Right lobe of liver (tissue), 6 donors: ENCODE measurements at regions not wholly inside any gene's neighbourhood (a gene's known extent, or its start where the extent isn't known, plus 50 kb on each side); places are given as distances from the start of the nearest gene placed in this dataset.
A peak's percentile ranks its signal among the peaks of the same experiment; 100 is the strongest.

Experiments used
- ATAC-seq, 4 donors: fragments of 200-7000 bp; cut with Tn5 transposase; one replicate each; pipeline ENCODE4 v1.9.1; 2020; ENCODE audit warnings: mild to moderate bottlenecking in 4 of 4, moderate library complexity in 4 of 4
- DNase-seq, 3 donors: peaks; one replicate each; pipeline ENCODE4 v3.0.0-alpha.2; 2020
- H3K27ac ChIP-seq, 3 donors: fragments of 200-600 bp; one replicate each; pipeline ENCODE4 v1.8.0; 2022
- H3K27me3 ChIP-seq, 2 donors: fragments of 200-600 bp; one replicate each; pipeline ENCODE4 v1.8.0; 2022
- H3K36me3 ChIP-seq, 4 donors: fragments of 200-600 bp; sonication (generic) in 1 of 4; one replicate each; pipeline versions ENCODE4 v1.5.1 to v1.8.0; 2017 to 2022; ENCODE audit warnings: control low read depth in 1 of 4
- H3K4me1 ChIP-seq, 4 donors: fragments of 200-600 bp; sonication (generic) in 1 of 4; one replicate each; pipeline versions ENCODE4 v1.5.1 to v1.8.0; 2017 to 2022; ENCODE audit warnings: control low read depth in 1 of 4
- H3K4me3 ChIP-seq, 3 donors: fragments of 200-600 bp; one replicate each; pipeline ENCODE4 v1.8.0; 2022
- H3K9me3 ChIP-seq, 4 donors: fragments of 200-600 bp; sonication (generic) in 1 of 4; one replicate each; pipeline versions ENCODE4 v1.5.1 to v1.8.0; 2017 to 2022; ENCODE audit warnings: control low read depth in 1 of 4
- CTCF ChIP-seq, 4 donors: fragments of 200-600 bp in 3 of 4; fragments of 450-650 bp in 1 of 4; IDR thresholded peaks; one replicate each; pipeline versions ENCODE4 v1.5.1 to v1.8.0; 2016 to 2022; ENCODE audit warnings: antibody characterized with exemption in 4 of 4, mild to moderate bottlenecking in 2 of 4
- POLR2A ChIP-seq: fragments of 450-650 bp; IDR thresholded peaks from one replicate; pipeline ENCODE4 v1.6.1; 2017; ENCODE audit warnings: antibody characterized with exemption, mild to moderate bottlenecking
- WGBS: methylation state at CpG from one replicate; pipeline ENCODE4 v1.1.6; 2018; ENCODE audit warnings: low coverage, low lambda C conversion rate; ENCODE audit not compliant: insufficient coverage; ENCODE audit errors: missing lambda C conversion rate; 5-methylcytosine and 5-hydroxymethylcytosine counted together
- intact Hi-C, 2 donors: fragments of 100-400 bp; cut with DNase I; formaldehyde crosslinking; loops; one replicate each; pipeline versions ENCODE4 v1.11.2 to v1.14.1; 2022
- donor health status: DM: no; HTN: yes; CAD: no.
- donor health status: DM: no; HTN: no; CAD: no.
- donor health status: DM: no; HTN: no; CAD: no.
- donor health status: DM: no; HTN: yes; CAD: no.
- donor health status: DM: no; HTN: yes; CAD: no.

GRCh38 chrX:20330545-20330944, 63.8 kb upstream of the RPS6KA3 start:
- Histone ChIP-seq H3K4me3 (no peak overlapping the region), H3K27ac (no peak overlapping the region), H3K36me3 (no peaks in the 10 kb centered on the region), H3K4me1 (no peaks in the 10 kb centered on the region), H3K27me3 (no peaks in the 10 kb centered on the region), H3K9me3 (no peaks in the 10 kb centered on the region)
- ATAC-seq (no peak), DNase-seq (no peak)
- intact Hi-C loops = no loop called here
- TF ChIP-seq CTCF (IDR thresholded peaks at IDR 0.05) = no peak
- no peak for TF ChIP-seq POLR2A
- no CpG with 5 or more reads among the region's 2 CpGs for WGBS

DNA sequence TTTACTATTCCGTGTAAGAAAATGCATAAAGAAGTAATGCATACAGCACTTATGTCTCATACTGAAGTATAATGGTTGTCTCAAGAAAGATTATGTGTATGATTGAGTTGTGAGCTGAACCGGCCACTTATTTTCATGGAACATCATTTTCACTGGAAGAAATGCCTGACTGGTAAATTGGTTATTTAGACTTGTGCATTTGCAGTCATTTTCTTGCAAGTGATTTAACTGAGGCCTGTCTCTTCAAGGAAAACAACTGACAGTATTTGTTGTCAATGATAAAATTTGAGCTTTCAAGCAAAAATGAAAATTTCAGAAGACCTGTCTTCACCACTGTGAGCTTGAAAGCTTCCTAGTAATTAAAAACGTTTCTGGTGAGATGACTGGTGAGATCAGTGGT, 62.7 kb upstream of the RPS6KA3 start:
- H3K27me3 ChIP-seq = no peaks in the 10 kb centered on the region
- H3K36me3 ChIP-seq = no peaks in the 10 kb centered on the region
- DNase-seq (no peak), ATAC-seq (no peak)
- 41% methylated on average over 3 of the region's 3 CpGs for WGBS
- TF ChIP-seq POLR2A (no peak), CTCF (IDR thresholded peaks at IDR 0.05) (no peak)
- intact Hi-C loops = no loop called here
- H3K4me3 ChIP-seq = no peak overlapping the region
- H3K9me3 ChIP-seq = no peaks in the 10 kb centered on the region
- H3K27ac ChIP-seq = no peak overlapping the region
- no peaks in the 10 kb centered on the region for H3K4me1 ChIP-seq

DNA sequence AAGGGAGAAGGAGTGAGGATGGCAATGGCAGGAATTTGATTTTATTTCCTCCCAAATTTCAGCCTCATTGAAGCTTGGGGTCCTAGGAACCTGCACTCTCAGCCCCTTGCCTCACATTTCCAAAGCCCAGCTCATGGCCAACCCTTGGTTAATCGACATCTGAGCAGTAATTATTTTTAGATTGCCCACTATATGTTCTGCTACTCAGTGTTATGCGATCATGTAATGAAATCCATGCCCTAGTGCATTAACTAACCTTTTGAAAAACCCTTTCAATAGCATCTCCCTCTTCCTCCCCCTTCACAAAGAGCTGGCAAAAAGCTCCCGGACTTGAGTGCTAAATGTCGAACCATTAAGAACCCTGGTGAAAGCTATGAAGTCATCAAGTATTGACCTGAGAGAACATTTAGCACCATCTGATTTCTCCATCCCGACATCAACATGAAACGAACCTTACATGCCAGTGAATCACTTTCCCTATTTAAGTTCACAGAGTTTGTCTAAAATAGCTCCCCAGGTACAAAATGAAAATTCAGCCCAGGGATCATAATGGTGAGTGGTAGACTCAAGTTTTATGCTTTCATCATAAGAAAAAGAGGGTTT, 59.2 kb upstream of the RPS6KA3 start:
- Histone ChIP-seq H3K36me3 (no peaks in the 10 kb centered on the region), H3K27ac (no peak overlapping the region), H3K4me3 (no peak overlapping the region), H3K27me3 (no peaks in the 10 kb centered on the region), H3K4me1 (no peaks in the 10 kb centered on the region), H3K9me3 (no peaks in the 10 kb centered on the region)
- no peak for ATAC-seq
- WGBS = 73% methylated on average over 6 of the region's 6 CpGs
- intact Hi-C loops = no loop called here
- DNase-seq = no peak
- TF ChIP-seq POLR2A (no peak), CTCF (IDR thresholded peaks at IDR 0.05) (no peak)

GRCh38 chrX:20322887-20323286, 56.2 kb upstream of the RPS6KA3 start:
- H3K27me3 ChIP-seq = no peaks in the 10 kb centered on the region
- no peaks in the 10 kb centered on the region for H3K36me3 ChIP-seq
- ATAC-seq (no peak), DNase-seq (no peak)
- no peak for TF ChIP-seq POLR2A
- intact Hi-C loops = no loop called here
- H3K4me3 ChIP-seq = no peak overlapping the region
- H3K9me3 ChIP-seq = no peaks in the 10 kb centered on the region
- 67% methylated on average over 5 of the region's 5 CpGs for WGBS
- H3K27ac ChIP-seq = no peak overlapping the region
- H3K4me1 ChIP-seq = no peaks in the 10 kb centered on the region

- ATAC-seq = peak in 2 of 4 donors; percentile 46 to 53
- intact Hi-C loops = no loop called here
- no peak for DNase-seq
- WGBS = 34% methylated on average over 12 of the region's 12 CpGs
- TF ChIP-seq POLR2A (no peak), CTCF (IDR thresholded peaks at IDR 0.05) (no peak)
- H3K27ac ChIP-seq = no peak overlapping the region
- H3K9me3 ChIP-seq = no peaks in the 10 kb centered on the region
- H3K4me3 ChIP-seq = no peak overlapping the region
- no peaks in the 10 kb centered on the region for H3K27me3 ChIP-seq
- no peaks in the 10 kb centered on the region for H3K4me1 ChIP-seq
- H3K36me3 ChIP-seq = no peaks in the 10 kb centered on the region
These were observed 53.9 kb upstream of the RPS6KA3 start for GRCh38 chrX:20320461-20321159.
